Stimulated activated naive CD8-positive, alpha-beta T cell treated with anti-CD3 and anti-CD28 coated beads, Interleukin-15, amount 100 ng/mL, for 72 hours (primary cell): ENCODE measurements at regions not wholly inside any gene's neighbourhood (a gene's known extent, or its start where the extent isn't known, plus 50 kb on each side); places are given as distances from the start of the nearest gene placed in this dataset.
"Not testable (repeated sequence)": the region's sequence is repeated elsewhere in the genome, so short reads cannot be mapped to it uniquely, and the experiment has no call there.

Source experiments
- ATAC-seq: fragments of 150-1000 bp; cut with Tn5 transposase; 2 replicates; pipeline ENCODE4 v1.10.0; 2021; ENCODE audit warnings: mild to moderate bottlenecking, moderate library complexity
- DNase-seq, 2 donors: peaks; one replicate each; pipeline ENCODE4 v3.0.0; 2021 to 2022
- H3K27ac Mint-ChIP-seq, 2 donors: one replicate each; pipeline ENCODE4 v1.8.0; 2022; ENCODE audit warnings: mild to moderate bottlenecking in 2 of 2, mixed read lengths in 2 of 2, moderate library complexity in 2 of 2
- H3K27me3 Mint-ChIP-seq: one replicate; pipeline ENCODE4 v1.8.0; 2022; ENCODE audit warnings: mixed read lengths
- H3K4me1 Mint-ChIP-seq: one replicate; pipeline ENCODE4 v1.8.0; 2022; ENCODE audit warnings: mild to moderate bottlenecking, mixed read lengths
- H3K4me3 Mint-ChIP-seq, 2 donors: one replicate each; pipeline ENCODE4 v1.8.0; 2022; ENCODE audit warnings: mild to moderate bottlenecking in 2 of 2, mixed read lengths in 2 of 2, moderate library complexity in 1 of 2
- H3K9me3 Mint-ChIP-seq, 2 donors: one replicate each; pipeline ENCODE4 v1.8.0; 2022; ENCODE audit warnings: mixed read lengths in 2 of 2

GRCh38 chr2:153589586-153589985 is 111.0 kb upstream of the RPRM start:
- no peak overlapping the region for H3K4me3 Mint-ChIP-seq
- no peaks in the 10 kb centered on the region for H3K4me1 Mint-ChIP-seq
- peaks cover 21 to 55% of the 10 kb centered on the region in 2 donors for H3K9me3 Mint-ChIP-seq
- no peaks in the 10 kb centered on the region for H3K27me3 Mint-ChIP-seq
- ATAC-seq (no peak), DNase-seq (no peak)
- H3K27ac Mint-ChIP-seq: no peak overlapping the region

- Mint-ChIP-seq H3K27ac (peak overlapping the region in 1 of 2 donors; percentile 33), H3K9me3 (peaks cover 7 to 23% of the 10 kb centered on the region in 2 donors)
- not testable (repeated sequence) for H3K4me1 Mint-ChIP-seq, H3K27me3 Mint-ChIP-seq, H3K4me3 Mint-ChIP-seq, DNase-seq, ATAC-seq
Observed at GRCh38 chr2:153593086-153593485, 114.5 kb upstream of the RPRM start.

GRCh38 chr2:153595939-153596338 is 117.4 kb upstream of the RPRM start:
- Mint-ChIP-seq H3K4me1 (no peaks in the 10 kb centered on the region), H3K27me3 (no peaks in the 10 kb centered on the region), H3K27ac (no peak overlapping the region), H3K9me3 (peaks cover 0 to 8% of the 10 kb centered on the region in 2 donors), H3K4me3 (no peak overlapping the region)
- no peak for ATAC-seq
- DNase-seq: no peak

- Mint-ChIP-seq H3K4me3 (no peak overlapping the region), H3K4me1 (no peaks in the 10 kb centered on the region), H3K27me3 (no peaks in the 10 kb centered on the region), H3K27ac (no peak overlapping the region), H3K9me3 (peaks cover 0 to 3% of the 10 kb centered on the region in 2 donors)
- ATAC-seq (no peak), DNase-seq (no peak)
Observed at GRCh38 chr2:153601812-153602211, 123.2 kb upstream of the RPRM start.

GRCh38 chr2:153604133-153604532 is 125.6 kb upstream of the RPRM start:
- Mint-ChIP-seq H3K27ac (no peak overlapping the region), H3K4me1 (no peaks in the 10 kb centered on the region), H3K9me3 (peaks cover 0 to 5% of the 10 kb centered on the region in 2 donors), H3K4me3 (no peak overlapping the region), H3K27me3 (no peaks in the 10 kb centered on the region)
- DNase-seq (no peak), ATAC-seq (no peak)

GRCh38 chr2:153606623-153607022 is 128.1 kb upstream of the RPRM start:
- DNase-seq (no peak), ATAC-seq (no peak)
- H3K27me3 Mint-ChIP-seq: no peaks in the 10 kb centered on the region
- H3K27ac Mint-ChIP-seq: no peak overlapping the region
- no peak overlapping the region for H3K4me3 Mint-ChIP-seq
- H3K9me3 Mint-ChIP-seq: peaks cover 1 to 11% of the 10 kb centered on the region in 2 donors
- no peaks in the 10 kb centered on the region for H3K4me1 Mint-ChIP-seq

- no peak for DNase-seq
- no peak overlapping the region for H3K4me3 Mint-ChIP-seq
- H3K9me3 Mint-ChIP-seq: peaks cover 14 to 22% of the 10 kb centered on the region in 2 donors
- no peaks in the 10 kb centered on the region for H3K4me1 Mint-ChIP-seq
- H3K27ac Mint-ChIP-seq: no peak overlapping the region
- no peak for ATAC-seq
- H3K27me3 Mint-ChIP-seq: no peaks in the 10 kb centered on the region
Observed at GRCh38 chr2:153622285-153622684, 143.7 kb upstream of the RPRM start.

- Mint-ChIP-seq H3K4me3 (no peak overlapping the region), H3K27me3 (no peaks in the 10 kb centered on the region), H3K4me1 (no peaks in the 10 kb centered on the region), H3K27ac (no peak overlapping the region), H3K9me3 (peaks cover 14 to 17% of the 10 kb centered on the region in 2 donors)
- no peak for DNase-seq
- no peak for ATAC-seq
Observed at GRCh38 chr2:153623020-153623419, 144.5 kb upstream of the RPRM start.

- H3K9me3 Mint-ChIP-seq: no peaks in the 10 kb centered on the region
- ATAC-seq (no peak), DNase-seq (no peak)
- no peaks in the 10 kb centered on the region for H3K4me1 Mint-ChIP-seq
- H3K27ac Mint-ChIP-seq: no peak overlapping the region
- H3K4me3 Mint-ChIP-seq: no peak overlapping the region
- H3K27me3 Mint-ChIP-seq: no peaks in the 10 kb centered on the region
Observed at GRCh38 chr2:153626676-153627075, 148.1 kb upstream of the RPRM start.

- DNase-seq (no peak), ATAC-seq (no peak)
- no peaks in the 10 kb centered on the region for H3K27me3 Mint-ChIP-seq
- peaks cover 8 to 10% of the 10 kb centered on the region in 2 donors for H3K9me3 Mint-ChIP-seq
- H3K27ac Mint-ChIP-seq: no peak overlapping the region
- no peaks in the 10 kb centered on the region for H3K4me1 Mint-ChIP-seq
- no peak overlapping the region for H3K4me3 Mint-ChIP-seq
Observed at GRCh38 chr2:153635494-153635893, 156.9 kb upstream of the RPRM start.

- Mint-ChIP-seq H3K4me3 (no peak overlapping the region), H3K27ac (no peak overlapping the region), H3K4me1 (no peaks in the 10 kb centered on the region), H3K27me3 (no peaks in the 10 kb centered on the region), H3K9me3 (peaks cover 8 to 10% of the 10 kb centered on the region in 2 donors)
- DNase-seq (no peak), ATAC-seq (no peak)
Observed at GRCh38 chr2:153641046-153641445, 162.5 kb upstream of the RPRM start.

GRCh38 chr2:153644955-153645354 is 166.4 kb upstream of the RPRM start:
- H3K27me3 Mint-ChIP-seq: no peaks in the 10 kb centered on the region
- ATAC-seq: no peak
- peaks cover 0 to 5% of the 10 kb centered on the region in 2 donors for H3K9me3 Mint-ChIP-seq

GRCh38 chr2:153645599-153645998 is 167.0 kb upstream of the RPRM start:
- Mint-ChIP-seq H3K4me1 (no peaks in the 10 kb centered on the region), H3K4me3 (no peak overlapping the region), H3K27ac (no peak overlapping the region), H3K9me3 (peaks cover 0 to 5% of the 10 kb centered on the region in 2 donors), H3K27me3 (no peaks in the 10 kb centered on the region)
- ATAC-seq: no peak
- DNase-seq: no peak

More at GRCh38 chr2:153644955-153645354, 166.4 kb upstream of the RPRM start:
- Mint-ChIP-seq H3K4me1 (no peaks in the 10 kb centered on the region), H3K27ac (no peak overlapping the region), H3K4me3 (no peak overlapping the region)
- DNase-seq: no peak

- H3K4me1 Mint-ChIP-seq: no peaks in the 10 kb centered on the region
- H3K9me3 Mint-ChIP-seq: no peaks in the 10 kb centered on the region
- no peak overlapping the region for H3K4me3 Mint-ChIP-seq
- DNase-seq: no peak
- no peak overlapping the region for H3K27ac Mint-ChIP-seq
- H3K27me3 Mint-ChIP-seq: no peaks in the 10 kb centered on the region
- ATAC-seq: no peak
Observed at GRCh38 chr2:153657651-153658050, 179.1 kb upstream of the RPRM start.

GRCh38 chr2:153661801-153662200 is 183.2 kb upstream of the RPRM start:
- H3K27ac Mint-ChIP-seq: no peak overlapping the region
- DNase-seq (no peak), ATAC-seq (no peak)
- H3K4me3 Mint-ChIP-seq: no peak overlapping the region
- peaks cover 0 to 9% of the 10 kb centered on the region in 2 donors for H3K9me3 Mint-ChIP-seq
- H3K4me1 Mint-ChIP-seq: no peaks in the 10 kb centered on the region
- no peaks in the 10 kb centered on the region for H3K27me3 Mint-ChIP-seq

GRCh38 chr2:153663371-153663770 is 184.8 kb upstream of the RPRM start:
- no peak for ATAC-seq
- Mint-ChIP-seq H3K9me3 (peaks cover 0 to 13% of the 10 kb centered on the region in 2 donors), H3K27ac (no peak overlapping the region), H3K27me3 (no peaks in the 10 kb centered on the region), H3K4me1 (no peaks in the 10 kb centered on the region), H3K4me3 (no peak overlapping the region)
- no peak for DNase-seq

GRCh38 chr2:153664009-153664408 is 185.4 kb upstream of the RPRM start:
- H3K4me3 Mint-ChIP-seq, H3K27me3 Mint-ChIP-seq, H3K27ac Mint-ChIP-seq, DNase-seq, H3K4me1 Mint-ChIP-seq, ATAC-seq: not testable (repeated sequence)
- H3K9me3 Mint-ChIP-seq: peaks cover 0 to 17% of the 10 kb centered on the region in 2 donors
